T1000 (cell line): ENCODE measurements at regions not wholly inside any gene's neighbourhood (a gene's known extent, or its start where the extent isn't known, plus 50 kb on each side); places are given as distances from the start of the nearest gene placed in this dataset.

Experiments
- DNase-seq: peaks from one replicate; lab custom pipeline; 2025; ENCODE audit warnings: mixed read lengths; lab: John Stamatoyannopoulos, UW

DNA sequence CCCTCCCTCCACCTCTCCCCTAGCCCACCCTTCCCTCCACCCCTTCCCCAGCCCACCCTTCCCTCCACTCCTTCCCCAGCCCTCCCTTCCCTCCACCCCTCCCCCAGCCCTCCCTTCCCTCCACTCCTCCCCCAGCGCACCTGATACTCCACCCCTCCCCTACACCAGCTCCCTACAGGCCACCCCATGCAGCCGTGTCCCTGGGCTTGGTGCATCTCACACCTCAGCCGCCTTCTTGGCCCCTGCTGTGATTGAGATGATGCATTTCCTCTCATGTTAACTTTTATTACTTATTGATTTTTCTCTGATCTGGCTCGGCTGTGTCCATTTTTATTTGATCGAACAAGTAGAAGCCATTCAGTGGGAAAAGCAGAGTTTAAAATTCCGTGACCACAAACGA lies 243.8 kb downstream of the MATN1 start:
- no peak for DNase-seq

DNA sequence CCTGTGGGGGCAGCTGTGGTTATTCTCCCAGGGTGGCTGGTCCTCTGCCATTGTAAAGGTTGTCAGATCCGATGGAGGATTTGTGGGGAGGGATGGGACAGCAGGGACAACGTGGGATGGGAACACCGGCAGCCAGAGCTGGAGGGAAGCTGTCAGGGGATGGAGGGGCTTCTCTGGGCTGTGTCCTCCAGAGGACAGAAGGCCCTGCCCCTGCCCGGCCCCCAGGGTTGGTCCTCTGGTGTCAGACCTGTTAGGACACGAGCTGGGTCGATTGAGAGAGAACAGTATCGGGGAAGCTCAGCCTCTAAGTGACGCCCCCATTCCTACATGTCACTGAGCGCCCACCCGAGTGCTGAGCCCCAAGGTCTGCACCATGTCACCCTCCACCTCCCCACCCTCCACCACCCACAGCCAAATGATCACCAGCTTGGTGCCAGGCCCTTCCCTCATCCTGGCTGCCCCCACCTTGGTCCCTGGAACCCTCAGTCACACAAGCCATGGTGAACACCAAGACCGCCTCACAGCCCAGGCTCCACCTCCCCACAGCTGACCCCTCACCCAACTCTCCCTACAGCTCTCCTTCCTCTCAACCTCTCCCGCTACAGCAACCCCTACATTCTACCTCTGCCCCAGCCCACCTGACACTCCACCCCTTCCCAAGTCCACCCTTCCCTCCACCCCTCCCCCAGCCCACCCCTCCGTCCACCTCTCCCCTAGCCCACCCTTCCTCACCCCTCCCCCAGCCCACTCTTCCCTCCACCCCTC lies 244.4 kb downstream of the MATN1 start:
- DNase-seq = no peak

DNA sequence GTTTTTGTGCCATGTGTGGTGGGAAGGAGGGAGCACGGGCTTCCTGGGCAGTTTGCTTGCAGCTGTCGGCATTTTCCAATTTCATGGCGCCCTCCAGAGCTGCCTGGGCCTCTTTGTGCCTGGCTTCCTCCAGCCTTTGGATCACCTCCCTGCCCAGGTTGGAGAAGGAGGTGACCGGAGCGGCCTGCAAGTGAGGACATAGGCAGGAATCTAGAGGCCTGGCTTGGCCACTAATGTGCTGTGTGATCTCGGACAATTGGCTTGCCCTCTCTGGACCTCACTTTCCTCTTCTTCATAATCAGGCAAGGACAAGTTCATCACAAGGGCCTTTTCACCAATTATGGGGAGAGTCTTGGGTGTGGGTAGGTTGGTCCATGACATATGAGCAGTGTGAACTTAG lies 245.1 kb downstream of the MATN1 start:
- DNase-seq = no peak

DNA sequence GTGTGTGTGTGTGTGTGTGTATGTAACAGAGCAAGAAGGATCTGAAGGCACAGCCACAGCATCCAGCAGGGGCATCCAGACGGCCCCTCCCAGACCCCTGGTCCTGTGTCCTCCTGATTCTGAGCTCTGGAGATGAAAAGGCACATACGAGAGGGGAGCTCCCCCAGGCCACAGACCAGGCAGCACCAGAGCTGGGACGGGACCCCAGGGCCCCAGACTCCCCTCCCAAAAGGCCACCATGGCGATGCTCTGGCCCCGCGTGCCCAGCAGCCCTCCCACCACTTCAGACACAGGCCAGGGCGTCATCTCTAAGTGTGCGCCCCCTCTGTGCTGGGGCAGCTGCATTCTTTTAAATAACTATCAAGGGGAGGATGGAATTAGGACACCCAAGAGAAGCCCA lies 245.8 kb downstream of the MATN1 start:
- no peak for DNase-seq

DNA sequence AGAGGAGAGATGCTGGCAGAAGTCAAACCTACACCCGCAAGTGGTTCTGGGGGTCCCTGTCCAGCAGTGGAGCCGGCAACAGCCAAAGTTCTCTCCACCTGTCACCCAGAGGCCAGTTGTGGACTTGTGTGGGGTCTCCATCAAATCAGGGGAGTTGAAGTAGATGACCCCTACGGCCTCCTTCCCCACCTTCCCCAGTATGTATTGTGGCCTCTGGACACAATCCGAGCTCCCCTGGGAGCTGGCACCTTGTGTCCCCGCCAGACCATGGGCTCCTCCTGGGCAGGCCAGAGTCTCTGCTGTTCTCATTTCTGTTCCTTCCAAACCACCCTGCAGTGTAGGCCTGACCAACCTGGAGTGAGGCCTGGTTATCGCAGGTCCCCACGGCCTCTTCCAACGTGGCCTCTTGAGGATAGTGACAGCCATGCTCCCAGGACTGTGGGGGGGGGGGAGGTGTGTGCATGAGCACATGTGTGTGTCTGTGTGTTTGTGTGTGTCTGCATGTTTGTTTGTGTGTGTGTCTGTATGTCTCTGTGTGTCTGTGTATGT lies 246.4 kb downstream of the MATN1 start:
- no peak for DNase-seq

DNA sequence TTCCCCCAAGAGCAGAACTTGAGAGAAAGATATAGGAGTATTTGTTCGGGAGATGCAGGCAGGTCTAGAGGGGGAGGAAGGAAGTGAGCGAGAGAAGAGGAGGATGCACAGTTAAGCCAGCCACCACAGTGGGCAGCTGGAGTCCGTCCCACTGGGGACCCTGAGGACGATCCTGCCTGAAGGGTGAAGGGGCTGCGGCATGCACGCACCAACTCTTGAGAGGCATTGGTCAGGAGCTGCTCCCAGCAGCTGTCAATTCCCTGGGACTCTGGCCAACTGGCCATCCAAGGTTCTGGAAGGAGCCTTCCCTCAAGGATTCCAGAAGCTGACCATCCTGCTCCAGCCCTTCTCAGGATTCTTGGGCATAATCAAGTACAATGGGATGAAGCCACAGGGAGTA lies 246.9 kb downstream of the MATN1 start:
- DNase-seq = no peak

DNA sequence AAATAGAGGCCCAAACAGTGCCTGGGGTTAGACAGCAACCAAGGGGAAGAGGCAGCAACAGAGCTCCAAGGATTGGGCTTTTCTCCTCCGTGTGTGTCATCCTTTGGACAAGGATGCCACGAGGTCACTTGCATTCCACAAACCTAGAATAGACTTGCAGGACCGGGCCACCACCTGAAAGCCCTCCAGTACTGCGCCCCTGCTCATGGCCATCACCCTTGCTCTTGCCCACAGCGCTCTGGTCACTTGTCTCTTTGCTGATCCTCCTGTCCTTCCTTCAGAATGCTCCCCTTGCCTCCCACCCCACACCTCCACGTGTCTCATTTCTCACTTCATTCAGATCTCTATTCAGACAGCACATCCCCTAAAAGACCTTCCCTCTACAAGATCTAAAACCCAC lies 247.4 kb downstream of the MATN1 start:
- DNase-seq = no peak

DNA sequence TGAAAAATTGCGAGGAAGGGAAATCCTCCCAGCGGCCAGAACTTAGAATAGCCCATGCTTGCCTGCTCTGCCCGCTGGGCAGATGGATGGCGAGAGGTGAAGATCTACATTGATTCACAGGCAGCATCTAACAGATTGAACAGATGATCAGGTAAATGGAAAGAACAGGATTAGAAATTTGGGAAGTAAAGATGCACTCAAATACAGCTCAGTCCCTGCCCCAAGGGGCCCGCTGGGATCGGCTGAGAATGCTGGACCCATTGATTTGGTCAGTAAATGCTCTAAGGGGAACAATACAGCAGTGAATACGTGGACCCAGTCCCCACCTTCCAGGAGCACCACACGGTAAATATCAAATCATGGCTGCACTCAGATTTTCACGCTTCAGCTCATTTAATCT lies 248.2 kb downstream of the MATN1 start:
- no peak for DNase-seq

DNA sequence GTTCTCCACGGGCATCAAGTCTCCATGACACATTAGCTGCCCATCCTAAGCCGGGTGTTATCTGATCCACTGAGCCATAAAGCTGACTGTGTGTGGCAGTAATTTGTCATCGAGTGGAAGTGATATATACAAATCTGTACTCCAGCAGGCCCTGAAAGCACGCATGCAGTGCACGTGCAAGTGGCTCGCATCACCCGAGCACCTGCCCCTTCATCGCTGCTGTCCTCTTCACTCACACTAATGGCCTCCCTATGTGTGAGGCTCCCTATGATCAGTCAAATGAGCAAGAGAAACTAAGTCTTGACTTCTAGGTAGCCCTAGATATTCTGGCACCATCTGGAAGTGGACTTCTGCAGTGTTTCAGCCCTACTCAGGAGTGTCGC lies 248.6 kb downstream of the MATN1 start:
- DNase-seq = no peak

DNA sequence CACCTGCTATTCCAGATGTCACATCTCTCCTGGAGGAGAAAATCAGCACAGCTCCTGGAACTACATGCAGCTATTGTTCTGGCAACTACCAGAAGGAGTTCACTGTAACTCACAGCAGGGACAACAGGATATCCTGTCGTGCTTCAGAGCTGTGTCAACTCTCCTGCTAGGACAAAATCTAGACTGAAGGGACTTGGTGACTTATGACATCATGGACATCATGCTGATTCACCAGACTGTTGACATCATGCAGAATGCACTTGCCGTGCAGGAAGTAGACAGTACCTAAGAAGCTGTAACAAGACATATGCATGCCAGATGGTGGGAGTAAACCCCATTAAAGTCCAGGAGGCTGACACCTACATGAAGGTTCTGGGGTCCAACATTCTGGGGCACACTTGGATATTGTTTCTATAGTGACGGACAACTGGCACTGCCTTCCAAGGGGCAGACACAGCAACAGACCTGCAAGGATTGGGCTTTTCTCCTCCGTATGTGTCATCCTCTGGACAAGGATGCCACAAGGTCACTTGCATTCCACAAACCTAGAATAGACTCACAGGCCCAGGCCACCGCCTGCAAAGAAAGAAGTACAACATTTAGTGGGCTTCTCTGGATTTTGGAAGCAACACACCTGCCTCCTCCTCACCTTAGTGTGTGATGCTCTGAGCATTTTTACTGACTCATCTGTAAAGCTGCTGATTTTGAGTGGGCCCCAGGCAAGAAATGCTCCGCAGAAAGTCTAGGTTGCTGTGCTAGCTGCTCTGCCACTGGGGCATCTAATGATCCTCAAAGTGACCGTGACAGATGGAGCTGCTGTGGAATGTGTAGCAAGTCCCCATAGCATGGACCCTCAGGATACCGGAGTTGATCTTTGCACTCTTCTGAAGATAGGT lies 249.2 kb downstream of the MATN1 start:
- DNase-seq = no peak

DNA sequence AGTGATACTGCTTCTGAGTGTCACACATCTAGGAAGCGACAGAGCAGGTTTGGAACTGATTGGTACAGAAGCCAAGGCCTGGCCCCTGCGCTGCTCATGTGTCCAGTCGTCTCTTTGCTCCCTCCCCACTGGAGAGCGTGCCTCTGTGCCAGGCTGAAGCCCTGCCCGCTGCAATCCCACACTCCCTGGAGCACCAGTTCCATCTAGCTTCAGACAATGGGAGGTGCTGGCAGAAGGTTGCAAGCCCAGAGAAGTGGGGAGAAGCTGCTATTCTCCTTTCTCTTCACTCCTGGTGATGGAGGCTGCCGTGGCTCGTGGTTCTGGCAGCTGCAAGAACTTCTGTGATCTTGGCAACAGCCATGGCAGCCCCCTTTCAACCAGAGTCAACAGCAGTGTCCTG lies 250.9 kb downstream of the MATN1 start:
- no peak for DNase-seq

DNA sequence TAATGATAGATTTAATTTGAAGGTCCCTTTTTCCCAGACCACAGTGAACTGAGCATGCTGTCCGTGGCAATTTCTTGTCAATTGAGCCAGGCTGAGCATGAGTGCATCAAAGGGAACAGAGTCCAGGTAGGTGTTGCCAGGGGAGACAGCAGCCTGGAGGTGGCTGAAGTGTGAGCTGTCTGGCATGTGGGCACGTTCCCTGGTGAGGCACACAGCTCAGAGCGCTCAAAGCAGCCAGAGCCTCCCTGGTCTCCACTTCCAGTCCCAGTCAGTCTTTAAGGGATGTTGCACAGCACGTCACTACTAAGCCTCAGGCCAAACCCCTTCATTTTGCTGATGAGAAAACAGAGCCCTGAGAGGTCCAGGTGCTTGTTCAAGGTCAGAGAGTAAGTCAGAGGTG lies 251.4 kb downstream of the MATN1 start:
- DNase-seq = no peak

DNA sequence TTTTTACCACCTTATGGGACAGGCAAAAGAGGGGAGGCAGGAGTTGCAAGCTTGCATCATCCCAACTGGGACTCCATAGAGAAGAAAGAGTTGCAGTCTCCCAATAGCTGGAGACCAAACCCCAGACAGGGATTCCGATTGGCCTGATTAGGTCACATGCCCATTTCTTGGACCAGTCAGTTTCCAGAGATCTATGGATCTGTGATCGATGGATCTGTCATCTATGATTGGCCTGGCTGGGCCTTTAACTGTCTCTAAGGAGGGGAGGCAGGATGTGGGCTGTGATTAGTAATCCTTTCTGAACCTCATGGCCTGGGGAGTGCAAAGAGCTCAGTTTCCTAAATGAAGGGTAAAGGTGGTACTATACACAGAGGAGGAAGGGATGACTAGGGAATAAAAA lies 252.1 kb downstream of the MATN1 start:
- no peak for DNase-seq

DNA sequence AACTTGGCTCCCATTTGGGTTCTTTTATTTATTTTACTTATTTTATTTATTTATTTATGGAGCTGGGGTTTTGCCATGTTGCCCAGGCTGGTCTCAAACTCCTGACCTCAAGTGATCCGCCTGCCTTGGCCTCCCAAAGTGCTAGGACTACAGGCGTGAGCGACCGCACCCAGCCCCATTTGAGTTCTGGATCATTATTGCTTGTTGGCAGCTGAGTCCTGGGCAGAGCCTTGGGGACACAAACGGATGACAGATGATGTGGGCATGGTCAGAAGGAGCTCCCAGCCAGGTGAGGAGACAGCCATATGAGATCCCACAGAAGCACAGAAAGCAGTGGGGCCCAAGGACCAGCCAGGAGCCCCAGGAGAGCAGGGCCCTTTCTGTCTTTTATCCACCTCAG lies 254.0 kb downstream of the MATN1 start:
- no peak for DNase-seq

DNA sequence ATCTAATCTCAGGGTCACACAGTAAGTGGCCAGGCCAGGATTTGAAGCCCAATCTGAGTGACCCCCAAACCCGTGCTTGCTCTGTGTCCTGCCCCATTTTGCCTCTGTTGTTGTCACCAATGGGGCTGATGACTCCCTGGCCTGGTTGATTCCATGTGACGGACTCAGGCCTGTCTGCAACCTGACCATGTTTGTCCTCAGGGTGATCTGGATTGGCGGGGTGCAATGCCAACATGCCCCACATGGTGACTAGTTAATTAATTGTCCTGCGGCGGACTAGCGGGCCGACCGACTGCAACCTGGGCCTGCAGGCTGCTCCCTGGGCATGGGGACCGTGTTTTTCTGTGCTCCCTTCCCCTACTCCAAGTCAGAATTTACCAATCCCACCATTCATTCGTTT lies 256.3 kb downstream of the MATN1 start:
- no peak for DNase-seq

DNA sequence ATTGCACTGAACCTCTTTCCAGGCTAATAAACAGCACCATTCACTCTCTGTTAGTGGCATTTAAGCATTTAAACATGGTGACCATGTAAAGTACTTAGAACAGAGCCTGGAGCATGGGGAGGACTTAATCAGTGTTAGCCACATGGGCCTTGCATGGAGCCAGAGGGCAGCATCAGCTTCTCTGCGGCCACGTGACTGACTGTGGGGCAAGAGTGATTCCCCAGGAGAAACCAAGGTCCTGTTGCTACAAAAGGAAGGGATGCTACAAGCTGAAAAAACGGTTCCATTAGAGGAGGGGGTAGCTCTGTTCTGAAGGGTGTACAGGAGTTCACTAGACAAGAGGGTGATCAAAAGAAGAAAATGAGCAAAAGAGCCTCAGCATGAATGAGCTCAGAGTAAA lies 256.8 kb downstream of the MATN1 start:
- DNase-seq = no peak

DNA sequence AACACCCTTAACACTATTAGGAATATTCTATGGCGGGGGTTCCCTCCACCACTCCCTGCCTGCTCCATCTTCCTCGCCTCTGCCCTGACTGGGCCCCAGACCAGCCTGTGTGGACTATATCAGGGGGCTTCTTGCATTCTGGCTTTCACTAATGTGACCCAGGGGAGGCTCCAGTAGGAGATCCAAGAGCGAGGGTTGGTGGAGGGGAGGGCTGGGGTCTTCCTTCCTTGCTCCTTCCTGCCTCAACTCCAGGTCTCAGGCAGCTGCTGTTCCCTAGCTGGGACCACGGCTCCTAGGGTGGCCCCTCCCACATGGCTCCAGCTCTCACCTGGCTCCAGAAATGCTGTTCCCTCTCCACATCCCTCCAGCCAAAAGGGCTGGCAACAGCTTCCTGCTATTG lies 257.4 kb downstream of the MATN1 start:
- DNase-seq = no peak

DNA sequence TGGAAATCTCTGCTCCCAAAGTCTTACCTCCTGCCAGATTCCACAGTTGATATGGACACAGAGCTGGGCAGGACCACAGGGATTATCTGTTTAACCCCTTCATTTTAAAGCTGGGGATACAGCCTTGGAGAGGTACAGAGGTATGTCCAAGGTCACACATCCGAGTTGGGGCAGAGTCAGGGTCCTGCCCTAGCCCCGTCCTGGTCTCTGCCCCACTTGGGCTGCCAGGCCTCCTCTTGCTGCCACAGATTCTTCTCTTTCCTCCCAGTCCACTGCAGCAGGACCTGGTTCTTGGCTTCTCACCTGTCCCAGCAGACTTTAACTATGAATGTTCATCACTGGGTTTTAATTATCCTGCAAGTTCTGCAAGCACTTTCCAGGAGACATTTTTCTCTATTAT lies 258.3 kb downstream of the MATN1 start:
- no peak for DNase-seq

DNA sequence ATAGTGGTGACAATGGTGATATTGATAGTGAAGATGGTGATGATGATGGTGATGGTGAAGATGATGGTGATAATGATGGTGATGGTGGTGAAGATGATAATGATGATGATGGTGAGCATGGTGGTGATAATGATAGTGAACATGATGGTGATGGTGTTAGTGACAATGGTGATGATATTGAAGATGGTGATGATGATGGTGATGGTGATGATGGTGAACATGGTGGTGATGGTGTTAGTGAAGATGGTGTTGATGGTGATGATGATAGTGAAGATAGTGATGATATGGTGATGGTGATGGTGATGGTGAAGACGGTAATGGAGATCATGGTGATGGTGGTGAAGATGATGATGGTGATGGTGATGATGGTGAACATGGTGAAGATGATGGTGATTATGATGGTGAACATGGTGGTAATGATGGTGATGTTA lies 259.2 kb downstream of the MATN1 start:
- no peak for DNase-seq

DNA sequence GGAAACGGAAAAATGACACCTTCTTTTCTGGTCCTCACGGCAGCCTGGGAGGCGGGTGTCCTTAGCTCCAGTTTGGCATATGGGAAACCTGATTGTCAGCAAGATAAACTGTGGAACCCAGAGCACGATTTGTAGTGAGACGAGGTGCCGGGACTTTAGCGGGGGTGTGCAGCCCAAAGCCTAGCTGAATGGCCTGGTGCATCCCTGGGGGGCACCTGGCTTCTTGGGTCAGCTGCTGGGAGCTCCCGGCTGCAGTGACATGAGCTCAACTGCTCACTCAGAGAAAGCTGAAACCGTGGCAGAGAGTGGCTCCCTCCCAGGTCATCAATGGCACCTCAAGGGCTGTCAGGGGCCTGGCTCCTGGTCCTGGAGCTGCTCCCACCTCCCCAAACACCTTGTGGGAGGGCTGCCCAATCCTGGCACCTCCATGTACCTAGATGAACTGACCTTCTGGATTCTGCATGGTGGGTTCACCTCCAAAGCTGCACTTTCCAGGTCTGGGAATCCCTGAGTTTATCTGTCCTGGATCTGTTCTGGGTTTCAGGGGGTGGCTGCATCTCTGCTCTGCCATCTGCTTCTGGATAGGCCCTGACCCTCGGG lies 260.5 kb downstream of the MATN1 start:
- no peak for DNase-seq

DNA sequence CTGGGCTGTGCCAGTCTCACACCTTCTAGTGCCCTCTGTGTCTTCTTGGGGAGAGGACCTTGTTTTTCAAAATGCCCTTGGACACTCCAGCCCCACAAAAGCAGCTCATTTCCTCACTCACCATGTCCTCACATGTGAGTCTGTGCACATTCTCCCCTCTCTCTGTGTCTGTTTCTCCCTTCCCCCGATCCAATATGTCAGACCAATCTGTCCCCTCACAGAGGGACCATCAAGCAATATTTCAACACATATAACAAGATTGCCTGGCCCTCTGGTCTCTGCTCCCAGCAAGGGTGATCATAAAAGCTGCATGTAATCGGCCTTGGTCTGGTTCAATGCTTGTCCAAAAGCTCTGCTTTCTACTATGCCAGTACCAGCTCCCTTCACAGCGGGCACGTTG lies 261.2 kb downstream of the MATN1 start:
- DNase-seq = no peak

DNA sequence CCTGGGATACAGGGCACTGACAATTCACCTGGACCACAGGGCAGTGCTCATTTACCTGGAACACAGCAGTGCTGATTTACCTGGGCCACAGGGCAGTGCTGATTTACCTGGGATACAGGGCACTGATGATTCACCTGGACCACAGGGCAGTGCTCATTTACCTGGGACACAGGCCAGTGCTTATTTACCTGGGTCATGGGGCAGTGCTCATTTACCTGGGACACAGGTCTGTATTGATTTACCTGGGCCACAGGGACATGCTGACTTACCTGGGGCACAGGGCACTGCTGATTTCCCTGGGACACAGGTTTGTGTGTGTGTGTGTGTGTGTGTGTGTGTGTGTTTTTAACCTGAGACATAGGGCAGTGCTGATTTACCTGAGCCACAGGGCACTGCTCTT lies 261.7 kb downstream of the MATN1 start:
- no peak for DNase-seq

DNA sequence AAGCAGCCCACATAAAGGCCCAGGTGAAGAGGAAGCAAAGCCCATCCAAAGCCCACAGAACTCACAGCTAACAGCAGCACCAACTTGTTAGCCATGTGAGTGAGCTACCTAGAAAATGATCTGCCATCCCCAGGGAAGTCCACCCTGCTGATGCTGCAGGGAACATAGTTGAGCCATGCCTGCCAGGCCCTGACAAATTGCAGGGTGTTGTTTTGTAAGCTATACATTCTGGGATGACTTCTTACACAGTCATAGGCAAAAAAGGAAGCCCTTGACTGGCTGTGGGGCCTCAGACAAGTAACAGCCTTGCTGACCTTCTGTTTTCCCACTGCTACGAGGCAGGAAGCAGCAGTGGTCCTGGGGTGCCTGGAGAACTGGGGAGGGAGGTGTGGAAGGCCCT lies 262.7 kb downstream of the MATN1 start:
- DNase-seq = no peak
